ENCODE measurements at regions not wholly inside any gene's neighbourhood (a gene's known extent, or its start where the extent isn't known, plus 50 kb on each side); places are given as distances from the start of the nearest gene placed in this dataset.

GRCh38 chr16:88320947-88321634 is 61.7 kb upstream of the ZNF469 start:
- Histone ChIP-seq H3K9me3 (ENCODE audit: control insufficient read depth, low read length) (no peaks in the 10 kb centered on the region), H3K27ac (ENCODE audit: insufficient read depth, low read length, poor library complexity, severe bottlenecking) (no peak overlapping the region), H3K27me3 (replicated peaks; ENCODE audit: control insufficient read depth, insufficient read depth, low read length, poor library complexity, severe bottlenecking) (no peaks in the 10 kb centered on the region), H3K4me1 (ENCODE audit: control insufficient read depth, insufficient read depth, low read length, poor library complexity, severe bottlenecking) (no peaks in the 10 kb centered on the region), H3K36me3 (ENCODE audit: control insufficient read depth, insufficient read depth, low read length) (no peaks in the 10 kb centered on the region), H3K4me3 (ENCODE audit: insufficient read depth, low read depth, low read length, poor library complexity, severe bottlenecking) (no peak overlapping the region)
- DNase-seq, result no peak

DNA sequence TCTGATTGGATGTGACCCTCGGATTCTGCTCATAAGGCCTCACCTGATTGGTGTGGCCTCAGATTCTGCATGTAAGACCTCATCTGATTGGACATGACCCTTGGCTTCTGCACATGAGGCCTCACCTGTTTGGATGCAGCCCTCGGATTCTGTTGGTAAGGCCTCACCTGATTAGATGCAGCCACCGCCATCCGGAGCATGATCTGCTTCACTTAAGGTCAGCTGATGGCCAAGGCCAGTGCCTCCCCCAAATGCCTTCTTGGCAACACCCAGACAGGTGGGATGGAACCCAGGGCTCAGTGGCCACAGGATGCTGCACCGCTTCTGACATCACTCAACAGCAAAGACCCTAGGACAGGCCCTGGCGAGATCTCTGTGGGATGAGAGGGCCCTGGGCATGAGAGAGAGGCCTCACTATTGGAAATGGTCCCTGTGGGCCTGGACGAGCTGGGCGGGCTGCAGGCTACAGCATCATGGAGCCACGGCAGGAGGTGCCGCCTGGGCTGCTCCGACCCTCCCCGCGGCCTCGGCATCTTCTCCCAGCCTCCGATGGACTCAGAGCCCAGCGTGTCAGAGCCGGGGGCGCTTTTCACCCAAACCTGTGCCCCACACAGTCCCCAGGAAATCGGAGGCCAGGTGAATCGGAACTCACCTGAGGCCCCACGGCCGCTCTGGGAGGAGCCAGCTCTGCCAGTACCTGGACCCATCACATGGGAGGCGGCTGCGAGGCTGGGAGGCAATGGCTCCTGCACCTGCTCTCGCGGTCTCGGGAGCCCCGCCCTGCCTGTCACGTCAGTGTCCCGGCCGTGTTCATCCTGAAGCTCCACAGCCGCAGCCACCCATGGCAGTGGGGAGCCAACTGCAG is 60.9 kb upstream of the ZNF469 start:
- no peak for DNase-seq
- no peak overlapping the region for H3K4me3 ChIP-seq (ENCODE audit: insufficient read depth, low read depth, low read length, poor library complexity, severe bottlenecking)
- no peaks in the 10 kb centered on the region for H3K9me3 ChIP-seq (ENCODE audit: control insufficient read depth, low read length)
- no peaks in the 10 kb centered on the region for H3K27me3 ChIP-seq (replicated peaks; ENCODE audit: control insufficient read depth, insufficient read depth, low read length, poor library complexity, severe bottlenecking)
- no peaks in the 10 kb centered on the region for H3K36me3 ChIP-seq (ENCODE audit: control insufficient read depth, insufficient read depth, low read length)
- H3K4me1 ChIP-seq (ENCODE audit: control insufficient read depth, insufficient read depth, low read length, poor library complexity, severe bottlenecking), result no peaks in the 10 kb centered on the region
- H3K27ac ChIP-seq (ENCODE audit: insufficient read depth, low read length, poor library complexity, severe bottlenecking), result no peak overlapping the region

DNA sequence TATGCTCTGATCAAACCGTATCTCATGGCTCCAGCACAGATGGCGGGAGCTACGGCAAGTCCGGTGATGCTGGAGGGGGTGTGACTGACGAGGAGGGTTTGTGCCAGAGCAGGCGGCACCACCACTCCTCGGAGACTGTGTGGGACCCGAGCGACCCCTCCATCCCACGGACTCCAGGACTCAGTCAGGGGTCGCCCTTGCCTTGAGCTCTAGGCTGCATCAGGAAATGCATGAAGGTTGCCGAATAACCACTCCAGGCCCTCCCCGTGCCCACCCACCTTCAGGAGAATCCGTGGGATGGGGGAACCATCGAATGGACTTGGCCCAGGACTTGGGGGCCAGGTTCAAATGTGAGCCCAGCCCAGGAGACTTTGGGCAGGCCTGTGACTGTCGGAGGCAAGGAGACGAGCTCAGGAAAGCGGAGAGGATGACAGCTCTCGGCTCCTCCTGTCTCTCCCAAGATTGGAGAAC is 60.2 kb upstream of the ZNF469 start:
- no peaks in the 10 kb centered on the region for H3K4me1 ChIP-seq (ENCODE audit: control insufficient read depth, insufficient read depth, low read length, poor library complexity, severe bottlenecking)

DNA sequence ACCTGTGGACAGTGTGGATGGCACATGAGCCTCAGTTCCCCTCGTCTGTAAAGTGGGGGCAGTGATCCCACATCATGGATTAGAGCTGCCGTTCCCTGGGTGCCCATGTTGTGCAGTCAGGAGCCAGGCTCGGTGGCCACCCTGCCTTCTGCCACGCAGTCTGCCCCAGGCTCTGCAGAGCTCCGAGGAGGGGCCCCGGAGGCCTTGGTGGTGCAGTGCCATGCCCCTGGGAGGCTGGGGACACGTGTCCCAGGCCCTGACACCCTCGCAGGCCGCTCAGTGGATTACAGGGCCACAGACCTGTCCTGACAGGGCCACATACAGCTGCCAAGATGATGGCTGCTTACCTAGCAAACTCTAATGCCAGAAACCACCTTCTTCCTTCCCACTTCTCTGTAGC is 59.7 kb upstream of the ZNF469 start:
- Histone ChIP-seq H3K9me3 (ENCODE audit: control insufficient read depth, low read length) (no peaks in the 10 kb centered on the region), H3K4me1 (ENCODE audit: control insufficient read depth, insufficient read depth, low read length, poor library complexity, severe bottlenecking) (no peaks in the 10 kb centered on the region), H3K27me3 (replicated peaks; ENCODE audit: control insufficient read depth, insufficient read depth, low read length, poor library complexity, severe bottlenecking) (no peaks in the 10 kb centered on the region), H3K4me3 (ENCODE audit: insufficient read depth, low read depth, low read length, poor library complexity, severe bottlenecking) (no peak overlapping the region), H3K27ac (ENCODE audit: insufficient read depth, low read length, poor library complexity, severe bottlenecking) (no peak overlapping the region), H3K36me3 (ENCODE audit: control insufficient read depth, insufficient read depth, low read length) (no peaks in the 10 kb centered on the region)
- DNase-seq, result no peak

More for the DNA sequence above, 60.2 kb upstream of the ZNF469 start:
- Histone ChIP-seq H3K4me3 (ENCODE audit: insufficient read depth, low read depth, low read length, poor library complexity, severe bottlenecking) (no peak overlapping the region), H3K27me3 (replicated peaks; ENCODE audit: control insufficient read depth, insufficient read depth, low read length, poor library complexity, severe bottlenecking) (no peaks in the 10 kb centered on the region), H3K27ac (ENCODE audit: insufficient read depth, low read length, poor library complexity, severe bottlenecking) (no peak overlapping the region), H3K36me3 (ENCODE audit: control insufficient read depth, insufficient read depth, low read length) (no peaks in the 10 kb centered on the region), H3K9me3 (ENCODE audit: control insufficient read depth, low read length) (no peaks in the 10 kb centered on the region)
- no peak for DNase-seq

GRCh38 chr16:88323546-88324330 is 59.0 kb upstream of the ZNF469 start:
- H3K9me3 ChIP-seq (ENCODE audit: control insufficient read depth, low read length), result no peaks in the 10 kb centered on the region

DNA sequence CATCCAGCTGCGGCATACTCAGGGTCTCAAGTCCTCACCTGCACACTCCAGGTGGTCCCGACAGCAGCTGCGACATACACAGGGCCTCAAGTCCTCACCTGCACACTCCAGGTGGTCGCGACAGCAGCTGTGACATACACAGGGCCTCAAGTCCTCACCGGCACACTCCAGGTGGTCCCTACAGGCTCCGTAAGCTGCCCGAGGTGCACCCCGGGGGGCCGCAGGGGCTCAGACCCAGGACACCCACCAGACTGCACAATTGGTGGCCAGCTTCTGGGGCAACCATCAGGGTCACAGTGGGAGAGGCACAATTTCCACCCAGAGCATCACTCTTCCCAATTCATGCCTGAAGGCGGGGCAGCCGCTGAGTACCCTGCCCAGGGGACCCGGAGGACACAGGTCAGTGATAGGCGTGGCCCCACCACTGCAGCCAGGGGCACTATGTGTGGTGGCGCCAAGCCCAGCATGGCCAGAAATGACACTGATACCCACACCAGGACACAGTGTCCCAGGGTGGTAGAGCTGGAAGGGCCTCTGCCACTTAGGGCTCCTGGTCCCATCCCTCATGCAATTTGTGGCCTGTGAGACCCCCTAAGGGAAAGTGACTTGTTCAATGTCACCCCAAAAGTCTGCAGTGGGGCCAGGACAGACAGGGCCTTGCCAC is 57.5 kb upstream of the ZNF469 start:
- Histone ChIP-seq H3K9me3 (ENCODE audit: control insufficient read depth, low read length) (no peaks in the 10 kb centered on the region), H3K27me3 (replicated peaks; ENCODE audit: control insufficient read depth, insufficient read depth, low read length, poor library complexity, severe bottlenecking) (no peaks in the 10 kb centered on the region), H3K27ac (ENCODE audit: insufficient read depth, low read length, poor library complexity, severe bottlenecking) (no peak overlapping the region), H3K36me3 (ENCODE audit: control insufficient read depth, insufficient read depth, low read length) (no peaks in the 10 kb centered on the region), H3K4me3 (ENCODE audit: insufficient read depth, low read depth, low read length, poor library complexity, severe bottlenecking) (no peak overlapping the region), H3K4me1 (ENCODE audit: control insufficient read depth, insufficient read depth, low read length, poor library complexity, severe bottlenecking) (no peaks in the 10 kb centered on the region)
- DNase-seq, result no peak

More at GRCh38 chr16:88323546-88324330, 59.0 kb upstream of the ZNF469 start:
- no peak overlapping the region for H3K27ac ChIP-seq (ENCODE audit: insufficient read depth, low read length, poor library complexity, severe bottlenecking)
- H3K27me3 ChIP-seq (replicated peaks; ENCODE audit: control insufficient read depth, insufficient read depth, low read length, poor library complexity, severe bottlenecking), result no peaks in the 10 kb centered on the region
- H3K36me3 ChIP-seq (ENCODE audit: control insufficient read depth, insufficient read depth, low read length), result no peaks in the 10 kb centered on the region
- DNase-seq, result no peak
- no peak overlapping the region for H3K4me3 ChIP-seq (ENCODE audit: insufficient read depth, low read depth, low read length, poor library complexity, severe bottlenecking)
- H3K4me1 ChIP-seq (ENCODE audit: control insufficient read depth, insufficient read depth, low read length, poor library complexity, severe bottlenecking), result no peaks in the 10 kb centered on the region

DNA sequence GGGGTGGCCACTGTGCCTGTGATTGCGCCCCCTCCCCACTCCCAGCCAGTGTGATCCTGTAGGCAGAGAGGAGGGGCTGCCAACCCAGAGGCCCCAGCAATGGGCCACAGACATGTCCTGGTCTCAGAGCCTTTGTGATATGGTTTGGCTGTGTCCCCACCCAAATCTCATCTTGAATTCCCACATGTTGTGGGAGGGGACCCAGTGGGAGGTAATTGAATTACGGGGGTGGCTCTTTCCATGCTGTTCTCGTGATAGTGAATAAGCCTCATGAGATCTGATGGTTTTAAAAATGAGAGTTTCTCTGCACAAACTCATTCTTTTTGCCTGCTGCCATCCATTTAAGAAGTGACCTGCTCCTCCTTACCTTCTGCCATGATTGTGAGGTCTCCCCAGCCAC is 56.8 kb upstream of the ZNF469 start:
- Histone ChIP-seq H3K36me3 (ENCODE audit: control insufficient read depth, insufficient read depth, low read length) (no peaks in the 10 kb centered on the region), H3K27me3 (replicated peaks; ENCODE audit: control insufficient read depth, insufficient read depth, low read length, poor library complexity, severe bottlenecking) (no peaks in the 10 kb centered on the region), H3K4me1 (ENCODE audit: control insufficient read depth, insufficient read depth, low read length, poor library complexity, severe bottlenecking) (no peaks in the 10 kb centered on the region), H3K27ac (ENCODE audit: insufficient read depth, low read length, poor library complexity, severe bottlenecking) (no peak overlapping the region), H3K4me3 (ENCODE audit: insufficient read depth, low read depth, low read length, poor library complexity, severe bottlenecking) (no peak overlapping the region), H3K9me3 (ENCODE audit: control insufficient read depth, low read length) (no peaks in the 10 kb centered on the region)
- no peak for DNase-seq

GRCh38 chr16:88326611-88327485 is 55.9 kb upstream of the ZNF469 start:
- no peak for DNase-seq
- Histone ChIP-seq H3K36me3 (ENCODE audit: control insufficient read depth, insufficient read depth, low read length) (no peaks in the 10 kb centered on the region), H3K4me3 (ENCODE audit: insufficient read depth, low read depth, low read length, poor library complexity, severe bottlenecking) (no peak overlapping the region), H3K27ac (ENCODE audit: insufficient read depth, low read length, poor library complexity, severe bottlenecking) (no peak overlapping the region), H3K9me3 (ENCODE audit: control insufficient read depth, low read length) (no peaks in the 10 kb centered on the region), H3K27me3 (replicated peaks; ENCODE audit: control insufficient read depth, insufficient read depth, low read length, poor library complexity, severe bottlenecking) (no peaks in the 10 kb centered on the region), H3K4me1 (ENCODE audit: control insufficient read depth, insufficient read depth, low read length, poor library complexity, severe bottlenecking) (no peaks in the 10 kb centered on the region)
